ENCODE measurements at regions not wholly inside any gene's neighbourhood (a gene's known extent, or its start where the extent isn't known, plus 50 kb on each side); places are given as distances from the start of the nearest gene placed in this dataset.

DNA sequence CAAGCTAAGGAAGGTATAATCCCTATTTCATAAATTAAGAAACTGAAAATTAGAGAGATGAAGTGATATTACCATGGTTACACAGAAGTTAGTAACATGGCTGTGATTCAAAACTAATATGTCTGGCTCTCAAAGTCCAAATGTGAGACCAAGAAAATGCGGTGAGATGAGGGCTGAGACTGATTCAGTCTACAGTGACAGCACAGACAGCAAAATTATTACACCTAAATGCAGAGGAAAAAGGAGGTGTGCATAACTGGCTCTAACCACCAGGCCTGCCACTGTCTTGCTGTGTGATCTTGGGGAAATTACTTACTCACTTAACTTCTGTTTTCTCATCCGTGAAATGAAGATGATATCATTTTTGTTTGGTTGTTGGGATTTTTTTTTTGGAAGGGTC is 270.0 kb upstream of the SOX9 start:
- TF ChIP-seq, protein P1, sequence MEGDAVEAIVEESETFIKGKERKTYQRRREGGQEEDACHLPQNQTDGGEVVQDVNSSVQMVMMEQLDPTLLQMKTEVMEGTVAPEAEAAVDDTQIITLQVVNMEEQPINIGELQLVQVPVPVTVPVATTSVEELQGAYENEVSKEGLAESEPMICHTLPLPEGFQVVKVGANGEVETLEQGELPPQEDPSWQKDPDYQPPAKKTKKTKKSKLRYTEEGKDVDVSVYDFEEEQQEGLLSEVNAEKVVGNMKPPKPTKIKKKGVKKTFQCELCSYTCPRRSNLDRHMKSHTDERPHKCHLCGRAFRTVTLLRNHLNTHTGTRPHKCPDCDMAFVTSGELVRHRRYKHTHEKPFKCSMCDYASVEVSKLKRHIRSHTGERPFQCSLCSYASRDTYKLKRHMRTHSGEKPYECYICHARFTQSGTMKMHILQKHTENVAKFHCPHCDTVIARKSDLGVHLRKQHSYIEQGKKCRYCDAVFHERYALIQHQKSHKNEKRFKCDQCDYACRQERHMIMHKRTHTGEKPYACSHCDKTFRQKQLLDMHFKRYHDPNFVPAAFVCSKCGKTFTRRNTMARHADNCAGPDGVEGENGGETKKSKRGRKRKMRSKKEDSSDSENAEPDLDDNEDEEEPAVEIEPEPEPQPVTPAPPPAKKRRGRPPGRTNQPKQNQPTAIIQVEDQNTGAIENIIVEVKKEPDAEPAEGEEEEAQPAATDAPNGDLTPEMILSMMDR (IDR thresholded peaks at IDR 0.05) = no peak
- no peak for TF ChIP-seq POLR2A (IDR thresholded peaks at IDR 0.05)

All from uterus (tissue), 2 donors.